ENCODE measurements at regions not wholly inside any gene's neighbourhood (a gene's known extent, or its start where the extent isn't known, plus 50 kb on each side); places are given as distances from the start of the nearest gene placed in this dataset.

- no peaks in the 10 kb centered on the region for H4K20me1 ChIP-seq (ENCODE audit: insufficient read depth)
- H3K79me2 ChIP-seq (replicated peaks; ENCODE audit: insufficient read depth, low read length): no peaks in the 10 kb centered on the region
- no peaks in the 10 kb centered on the region for H3K9me3 ChIP-seq (ENCODE audit: low read length)
- H2AFZ ChIP-seq (ENCODE audit: low read depth, low read length): no peak overlapping the region
- H3K9ac ChIP-seq (ENCODE audit: low read length): no peak overlapping the region
- no peak overlapping the region for H3K4me3 ChIP-seq (ENCODE audit: low read length)
- H3K27ac ChIP-seq (ENCODE audit: low read length): no peak overlapping the region
- H3K9me2 ChIP-seq (ENCODE audit: insufficient read depth, low read length): peaks cover 2% of the 10 kb centered on the region
- no peaks in the 10 kb centered on the region for H3F3A ChIP-seq (ENCODE audit: insufficient read depth, low read length, poor library complexity, severe bottlenecking)
- H3K36me3 ChIP-seq (ENCODE audit: insufficient read depth, low read length): no peaks in the 10 kb centered on the region
- no peak overlapping the region for H3K4me2 ChIP-seq (ENCODE audit: low read length)
- TF ChIP-seq POLR2AphosphoS5 (IDR thresholded peaks at IDR 0.05) (no peak), EZH2 (IDR thresholded peaks at IDR 0.05; ENCODE audit: borderline replicate concordance, insufficient read depth, low read length, poor library complexity, severe bottlenecking) (no peak), CTCF (IDR thresholded peaks at IDR 0.05; ENCODE audit: poor library complexity, severe bottlenecking) (no peak), EP300 (conservative IDR thresholded peaks at IDR 0.05; ENCODE audit: poor library complexity, severe bottlenecking) (no peak), REST (IDR thresholded peaks at IDR 0.05; ENCODE audit: borderline replicate concordance) (no peak), SMC3 (conservative IDR thresholded peaks at IDR 0.05; ENCODE audit: poor library complexity) (no peak), RAD21 (conservative IDR thresholded peaks at IDR 0.05) (no peak), MXI1 (conservative IDR thresholded peaks at IDR 0.05; ENCODE audit: poor library complexity, severe bottlenecking) (no peak), TAF1 (IDR thresholded peaks at IDR 0.05; ENCODE audit: low read depth) (no peak)
- no peaks in the 10 kb centered on the region for H3K27me3 ChIP-seq (ENCODE audit: insufficient read depth, low read depth, low read length)
These were observed 189.5 kb downstream of the NSUN3 start for GRCh38 chr3:94252316-94252715.

- Histone ChIP-seq H3K27ac (ENCODE audit: low read length) (no peak overlapping the region), H3K4me3 (ENCODE audit: low read length) (no peak overlapping the region), H4K20me1 (ENCODE audit: insufficient read depth) (no peaks in the 10 kb centered on the region), H3F3A (ENCODE audit: insufficient read depth, low read length, poor library complexity, severe bottlenecking) (no peaks in the 10 kb centered on the region), H2AFZ (ENCODE audit: low read depth, low read length) (no peak overlapping the region), H3K4me2 (ENCODE audit: low read length) (no peak overlapping the region), H3K9me3 (ENCODE audit: low read length) (no peaks in the 10 kb centered on the region), H3K79me2 (replicated peaks; ENCODE audit: insufficient read depth, low read length) (no peaks in the 10 kb centered on the region), H3K9ac (ENCODE audit: low read length) (no peak overlapping the region), H3K27me3 (ENCODE audit: insufficient read depth, low read depth, low read length) (no peaks in the 10 kb centered on the region), H3K36me3 (ENCODE audit: insufficient read depth, low read length) (no peaks in the 10 kb centered on the region), H3K9me2 (ENCODE audit: insufficient read depth, low read length) (peaks cover 2% of the 10 kb centered on the region)
- TF ChIP-seq MXI1 (conservative IDR thresholded peaks at IDR 0.05; ENCODE audit: poor library complexity, severe bottlenecking) (no peak), SMC3 (conservative IDR thresholded peaks at IDR 0.05; ENCODE audit: poor library complexity) (no peak), POLR2AphosphoS5 (IDR thresholded peaks at IDR 0.05) (no peak), EZH2 (IDR thresholded peaks at IDR 0.05; ENCODE audit: borderline replicate concordance, insufficient read depth, low read length, poor library complexity, severe bottlenecking) (no peak), REST (IDR thresholded peaks at IDR 0.05; ENCODE audit: borderline replicate concordance) (no peak), CTCF (IDR thresholded peaks at IDR 0.05; ENCODE audit: poor library complexity, severe bottlenecking) (no peak), RAD21 (conservative IDR thresholded peaks at IDR 0.05) (no peak), TAF1 (IDR thresholded peaks at IDR 0.05; ENCODE audit: low read depth) (no peak), EP300 (conservative IDR thresholded peaks at IDR 0.05; ENCODE audit: poor library complexity, severe bottlenecking) (no peak)
These were observed 194.3 kb downstream of the NSUN3 start for GRCh38 chr3:94256888-94257813.
